A549 (cell line): ENCODE measurements at regions not wholly inside any gene's neighbourhood (a gene's known extent, or its start where the extent isn't known, plus 50 kb on each side); places are given as distances from the start of the nearest gene placed in this dataset.

Source experiments
- ATAC-seq, 2 experiments: fragments of 200-7000 bp in 1 of 2; fragments of >200 bp in 1 of 2; cut with Nextera tagmentation in 1 of 2; cut with Tn5 transposase in 1 of 2; 3 replicates each; pipeline versions ENCODE4 v1.8.0 to v1.9.1; 2018 to 2020; ENCODE audit warnings: mild to moderate bottlenecking in 1 of 2, moderate library complexity in 1 of 2
- CTCF ChIA-PET: fragments of 300-600 bp; sonication (Branson Sonifier 250); formaldehyde crosslinking; extraction: SDS; loops from one replicate; lab custom pipeline; 2021; ENCODE audit warnings: antibody characterized with exemption, inconsistent platforms; lab: Yijun Ruan, JAX
- POLR2A ChIA-PET: fragments of 350-600 bp; formaldehyde crosslinking; extraction: SDS; loops from one replicate; lab custom pipeline; 2021; ENCODE audit warnings: antibody characterized with exemption, inconsistent platforms; lab: Yijun Ruan, JAX
- DNase-seq, 2 experiments: peaks; one replicate each; pipeline versions ENCODE4 v3.0.0 to v3.0.0-alpha.2; 2011 to 2016; ENCODE audit warnings: low read depth in 1 of 2, low spot score in 1 of 2
- FAIRE-seq: peaks from 2 replicates; lab custom pipeline; 2011; peaks lifted over from hg19 to GRCh38; lab: Jason Lieb, UNC
- H3K27ac ChIP-seq, 2 experiments: fragments of >200 bp; sonication (Bioruptor Twin); formaldehyde crosslinking; 3 replicates each; pipeline ENCODE4 v1.5.1; 2016 to 2017
- H3K4me1 ChIP-seq: fragments of >200 bp; sonication (Bioruptor Twin); formaldehyde crosslinking; 3 replicates; pipeline ENCODE4 v1.6.1; 2016
- H3K4me2 ChIP-seq: fragments of >200 bp; sonication (Bioruptor Twin); formaldehyde crosslinking; 3 replicates; pipeline ENCODE4 v1.6.1; 2016
- H3K4me3 ChIP-seq: fragments of >200 bp; sonication (Bioruptor Twin); formaldehyde crosslinking; 3 replicates; pipeline ENCODE4 v1.5.1; 2016
- H3K9me3 ChIP-seq: fragments of >200 bp; sonication (Bioruptor Twin); formaldehyde crosslinking; 3 replicates; pipeline ENCODE4 v1.6.1; 2016
- ATOH8 ChIP-seq: fragments of 250-450 bp; sonication (Bioruptor Pico); IDR thresholded peaks from 2 replicates; pipeline ENCODE4 v1.5.0; 2020; ENCODE audit warnings: low read depth, mild to moderate bottlenecking, moderate library complexity
- BHLHE40 ChIP-seq: IDR thresholded peaks from 2 replicates; pipeline ENCODE4 v1.6.1; 2012; ENCODE audit warnings: low read depth, low read length, inconsistent platforms
- CBX2 ChIP-seq: fragments of 200-600 bp; sonication (generic); IDR thresholded peaks from 2 replicates; pipeline ENCODE4 v1.6.1; 2016; ENCODE audit warnings: low read depth, mild to moderate bottlenecking, borderline replicate concordance
- CBX8 ChIP-seq: fragments of 200-600 bp; sonication (generic); IDR thresholded peaks from 2 replicates; pipeline ENCODE4 v1.6.1; 2016
- CEBPB ChIP-seq, 2 experiments: fragments of >200 bp in 1 of 2; sonication (Bioruptor Twin) in 1 of 2; formaldehyde crosslinking in 1 of 2; IDR thresholded peaks; 2 replicates each; pipeline ENCODE4 v1.6.1; 2012 to 2016
- CHD2 ChIP-seq: fragments of 150-350 bp; IDR thresholded peaks from 2 replicates; pipeline ENCODE4 v1.6.1; 2014; ENCODE audit warnings: low read length; ENCODE audit not compliant: partially characterized antibody
- CHD4 ChIP-seq: fragments of 200-600 bp; sonication (generic); IDR thresholded peaks from 2 replicates; pipeline ENCODE4 v1.6.1; 2016; ENCODE audit warnings: antibody characterized with exemption, mild to moderate bottlenecking, borderline replicate concordance
- E2F6 ChIP-seq: IDR thresholded peaks from 2 replicates; pipeline ENCODE4 v1.6.1; 2012; ENCODE audit warnings: low read depth, borderline replicate concordance
- EHF ChIP-seq: fragments of 250-450 bp; sonication (Bioruptor Pico); IDR thresholded peaks from 2 replicates; pipeline ENCODE4 v1.5.0; 2020; ENCODE audit warnings: mild to moderate bottlenecking
- EP300 ChIP-seq, 2 experiments: fragments of >200 bp; sonication (Bioruptor Twin); formaldehyde crosslinking; IDR thresholded peaks; 2 replicates in 1 of 2; 3 replicates in 1 of 2; pipeline ENCODE4 v1.6.1; 2016 to 2017
- ESRRA ChIP-seq: fragments of 150-350 bp; IDR thresholded peaks from 2 replicates; pipeline ENCODE4 v1.6.1; 2014; ENCODE audit warnings: mild to moderate bottlenecking, low read length, borderline replicate concordance
- GATA3 ChIP-seq: IDR thresholded peaks from 2 replicates; pipeline ENCODE4 v1.6.1; 2012; ENCODE audit warnings: borderline replicate concordance
- HDAC2 ChIP-seq: fragments of 200-600 bp; sonication (generic); IDR thresholded peaks from 2 replicates; pipeline ENCODE4 v1.6.1; 2016
- HOXA7 ChIP-seq: fragments of 250-450 bp; sonication (Bioruptor Pico); IDR thresholded peaks from 2 replicates; pipeline ENCODE4 v1.5.0; 2020; ENCODE audit warnings: mild to moderate bottlenecking, moderate library complexity
- HOXB13 ChIP-seq: fragments of 250-450 bp; sonication (Bioruptor Pico); IDR thresholded peaks from 2 replicates; pipeline ENCODE4 v1.5.0; 2020; ENCODE audit warnings: low read depth, mild to moderate bottlenecking, moderate library complexity
- HOXB5 ChIP-seq: fragments of 250-450 bp; sonication (Bioruptor Pico); IDR thresholded peaks from 2 replicates; pipeline ENCODE4 v1.5.0; 2020; ENCODE audit warnings: mild to moderate bottlenecking, moderate library complexity
- JUNB ChIP-seq: fragments of >200 bp; sonication (Bioruptor Twin); formaldehyde crosslinking; IDR thresholded peaks from 2 replicates; pipeline ENCODE4 v1.6.1; 2016
- KDM1A ChIP-seq: fragments of 200-600 bp; sonication (generic); IDR thresholded peaks from 2 replicates; pipeline ENCODE4 v1.6.1; 2016; ENCODE audit warnings: low read depth, mild to moderate bottlenecking
- KDM5A ChIP-seq: fragments of 200-600 bp; sonication (generic); IDR thresholded peaks from 2 replicates; pipeline ENCODE4 v1.6.1; 2016; ENCODE audit warnings: antibody characterized with exemption, mild to moderate bottlenecking
- MAZ ChIP-seq: fragments of 150-350 bp; IDR thresholded peaks from 2 replicates; pipeline ENCODE4 v1.6.1; 2014; ENCODE audit warnings: antibody characterized with exemption, low read depth, low read length, borderline replicate concordance
- NR3C1 ChIP-seq: fragments of >200 bp; sonication (Bioruptor Twin); formaldehyde crosslinking; IDR thresholded peaks from 3 replicates; pipeline ENCODE4 v1.6.1; 2017
- PBX3 ChIP-seq: IDR thresholded peaks from 2 replicates; pipeline ENCODE4 v1.6.1; 2012
- POLR2AphosphoS2 ChIP-seq: conservative IDR thresholded peaks from 2 replicates; pipeline ENCODE4 v1.6.1; 2012; ENCODE audit warnings: low read length, improper control_type of control experiment, inconsistent platforms
- REST ChIP-seq: fragments of 200-600 bp; sonication (generic); IDR thresholded peaks from 2 replicates; pipeline ENCODE4 v1.6.1; 2016; ENCODE audit warnings: antibody characterized with exemption, mild to moderate bottlenecking, moderate library complexity
- RFX5 ChIP-seq: fragments of 450-650 bp; IDR thresholded peaks from 2 replicates; pipeline ENCODE4 v1.7.1; 2014; ENCODE audit warnings: antibody characterized with exemption, mild to moderate bottlenecking, moderate library complexity
- ZC3H11A ChIP-seq: fragments of 450-650 bp; IDR thresholded peaks from 2 replicates; pipeline ENCODE4 v1.6.1; 2014; ENCODE audit warnings: antibody characterized with exemption, mild to moderate bottlenecking
- ZNF302 ChIP-seq: fragments of 250-450 bp; sonication (Bioruptor Pico); IDR thresholded peaks from 2 replicates; pipeline ENCODE4 v1.9.0; 2021; ENCODE audit warnings: inconsistent platforms, mild to moderate bottlenecking, moderate library complexity
- ZSCAN20 ChIP-seq: fragments of 250-450 bp; sonication (Bioruptor Pico); IDR thresholded peaks from 2 replicates; pipeline ENCODE4 v1.8.0; 2022; ENCODE audit warnings: mild to moderate bottlenecking, moderate library complexity
- WGBS: methylation state at CpG from one replicate; pipeline ENCODE4 v1.1.6; 2017; ENCODE audit errors: missing lambda C conversion rate; 5-methylcytosine and 5-hydroxymethylcytosine counted together
- TF ChIP-seq, protein P1 (sequence below): fragments of 250-450 bp; sonication (Bioruptor Pico); IDR thresholded peaks from 2 replicates; pipeline ENCODE4 v1.5.0; 2021; ENCODE audit warnings: mild to moderate bottlenecking, moderate library complexity, borderline replicate concordance
- TF ChIP-seq, protein P2 (sequence below): IDR thresholded peaks from 2 replicates; pipeline ENCODE4 v1.6.1; 2012
- TF ChIP-seq, protein P3 (sequence below): fragments of >200 bp; sonication (Bioruptor Twin); formaldehyde crosslinking; IDR thresholded peaks from 2 replicates; pipeline ENCODE4 v1.6.1; 2016

GRCh38 chr22:48534395-48534958, 1293.2 kb downstream of the BRD1 start:
- CTCF ChIA-PET = no interaction called here
- FAIRE-seq (no peak), ATAC-seq (no peak), DNase-seq (no peak)
- Histone ChIP-seq H3K27ac (no peak overlapping the region), H3K4me1 (no peaks in the 10 kb centered on the region), H3K4me3 (no peak overlapping the region), H3K4me2 (no peak overlapping the region), H3K9me3 (no peaks in the 10 kb centered on the region)
- TF ChIP-seq, protein P1, sequence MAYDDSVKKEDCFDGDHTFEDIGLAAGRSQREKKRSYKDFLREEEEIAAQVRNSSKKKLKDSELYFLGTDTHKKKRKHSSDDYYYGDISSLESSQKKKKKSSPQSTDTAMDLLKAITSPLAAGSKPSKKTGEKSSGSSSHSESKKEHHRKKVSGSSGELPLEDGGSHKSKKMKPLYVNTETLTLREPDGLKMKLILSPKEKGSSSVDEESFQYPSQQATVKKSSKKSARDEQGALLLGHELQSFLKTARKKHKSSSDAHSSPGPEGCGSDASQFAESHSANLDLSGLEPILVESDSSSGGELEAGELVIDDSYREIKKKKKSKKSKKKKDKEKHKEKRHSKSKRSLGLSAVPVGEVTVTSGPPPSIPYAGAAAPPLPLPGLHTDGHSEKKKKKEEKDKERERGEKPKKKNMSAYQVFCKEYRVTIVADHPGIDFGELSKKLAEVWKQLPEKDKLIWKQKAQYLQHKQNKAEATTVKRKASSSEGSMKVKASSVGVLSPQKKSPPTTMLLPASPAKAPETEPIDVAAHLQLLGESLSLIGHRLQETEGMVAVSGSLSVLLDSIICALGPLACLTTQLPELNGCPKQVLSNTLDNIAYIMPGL (CRISPR knock-in tag) = no peak
- TF ChIP-seq ATOH8 (CRISPR knock-in tag) (no peak), BHLHE40 (no peak), ZNF302 (no peak), HOXB5 (CRISPR knock-in tag) (no peak), NR3C1 (no peak), CHD2 (no peak), POLR2AphosphoS2 (no peak), EP300 (IDR thresholded peaks at IDR 0.05) (no peak), MAZ (no peak), RFX5 (no peak), ZC3H11A (no peak), PBX3 (no peak)
- TF ChIP-seq, protein P2, sequence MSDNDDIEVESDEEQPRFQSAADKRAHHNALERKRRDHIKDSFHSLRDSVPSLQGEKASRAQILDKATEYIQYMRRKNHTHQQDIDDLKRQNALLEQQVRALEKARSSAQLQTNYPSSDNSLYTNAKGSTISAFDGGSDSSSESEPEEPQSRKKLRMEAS = no peak
- WGBS = 51% methylated on average over 11 of the region's 22 CpGs
- POLR2A ChIA-PET = no interaction called here

GRCh38 chr22:48532986-48533385, 1294.7 kb downstream of the BRD1 start:
- H3K27ac ChIP-seq = no peak overlapping the region
- 92% methylated on average over 9 of the region's 12 CpGs for WGBS
- no peaks in the 10 kb centered on the region for H3K4me1 ChIP-seq
- H3K9me3 ChIP-seq = no peaks in the 10 kb centered on the region
- no peak for TF ChIP-seq GATA3
- TF ChIP-seq KDM1A = no peak
- TF ChIP-seq KDM5A = no peak
- no peak for TF ChIP-seq HDAC2
- no peak for TF ChIP-seq BHLHE40
- TF ChIP-seq E2F6 = no peak
- TF ChIP-seq CHD4 = no peak
- no peak for TF ChIP-seq ESRRA
- no peak for TF ChIP-seq HOXA7 (CRISPR knock-in tag)
- TF ChIP-seq HOXB5 (CRISPR knock-in tag) = no peak
- TF ChIP-seq, protein P3, sequence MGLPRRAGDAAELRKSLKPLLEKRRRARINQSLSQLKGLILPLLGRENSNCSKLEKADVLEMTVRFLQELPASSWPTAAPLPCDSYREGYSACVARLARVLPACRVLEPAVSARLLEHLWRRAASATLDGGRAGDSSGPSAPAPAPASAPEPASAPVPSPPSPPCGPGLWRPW = no peak
- TF ChIP-seq JUNB = no peak
- no peak for TF ChIP-seq HOXB13 (CRISPR knock-in tag)
- no peak for TF ChIP-seq CBX8
- TF ChIP-seq EHF (CRISPR knock-in tag) = no peak
- no peak for TF ChIP-seq REST
- no peak for TF ChIP-seq ATOH8 (CRISPR knock-in tag)
- no peak for TF ChIP-seq ZSCAN20 (CRISPR knock-in tag)
- no peak for TF ChIP-seq CBX2
- TF ChIP-seq CEBPB (IDR thresholded peaks at IDR 0.05) = no peak
- no peak overlapping the region for H3K4me2 ChIP-seq
- no peak for ATAC-seq
- no peak for FAIRE-seq
- ChIA-PET POLR2A (no interaction called here), CTCF (no interaction called here)
- DNase-seq = no peak
- H3K4me3 ChIP-seq = no peak overlapping the region
